Type B pancreatic cell (in vitro differentiated cells): ENCODE measurements at regions not wholly inside any gene's neighbourhood (a gene's known extent, or its start where the extent isn't known, plus 50 kb on each side); places are given as distances from the start of the nearest gene placed in this dataset.
"Not testable (repeated sequence)": the region's sequence is repeated elsewhere in the genome, so short reads cannot be mapped to it uniquely, and the experiment has no call there.

Source experiments
- DNase-seq: peaks from one replicate; pipeline ENCODE4 v3.0.0; 2021; ENCODE audit warnings: mixed read lengths; ENCODE audit not compliant: unreplicated experiment; ENCODE audit errors: extremely low spot score
- H3K27ac Mint-ChIP-seq: 2 replicates; pipeline ENCODE4 v1.8.0; 2021; ENCODE audit warnings: mild to moderate bottlenecking, mixed read lengths
- H3K27me3 Mint-ChIP-seq: 2 replicates; pipeline ENCODE4 v1.8.0; 2021; ENCODE audit warnings: mixed read lengths
- H3K36me3 Mint-ChIP-seq: 2 replicates; pipeline ENCODE4 v1.8.0; 2021; ENCODE audit warnings: mixed read lengths
- H3K4me1 Mint-ChIP-seq: one replicate; pipeline ENCODE4 v1.8.0; 2021; ENCODE audit warnings: mixed read lengths; ENCODE audit not compliant: unreplicated experiment
- H3K4me3 Mint-ChIP-seq: 2 replicates; pipeline ENCODE4 v1.8.0; 2021; ENCODE audit warnings: mild to moderate bottlenecking, mixed read lengths
- H3K9me3 Mint-ChIP-seq: 2 replicates; pipeline ENCODE4 v1.8.0; 2021; ENCODE audit warnings: mixed read lengths
- TF ChIP-seq, protein P1 (sequence below): fragments of 200-600 bp; sonication (generic); conservative IDR thresholded peaks from 2 replicates; pipeline ENCODE4 v1.5.0; 2021; ENCODE audit warnings: antibody characterized with exemption, mild to moderate bottlenecking

DNA sequence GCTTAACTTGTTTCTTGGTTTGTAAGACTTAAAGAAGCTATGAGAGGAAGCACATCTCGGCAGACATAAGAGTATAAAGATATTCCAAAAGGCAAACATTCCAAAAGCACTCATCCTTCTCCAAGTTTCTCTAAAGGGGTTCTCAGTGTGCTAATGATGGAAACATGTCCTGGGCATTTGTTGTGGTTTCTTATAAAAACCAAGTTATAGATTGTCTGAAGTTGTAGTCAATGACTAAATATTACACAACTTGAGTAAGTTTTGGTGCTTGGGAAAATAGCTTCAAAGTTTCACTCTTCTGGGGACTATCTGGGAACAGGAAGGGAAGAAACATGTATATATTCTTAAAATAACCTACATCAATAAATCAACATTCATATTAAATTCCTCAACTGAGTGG is 128.3 kb upstream of the TBX18 start:
- H3K27ac Mint-ChIP-seq: no peak overlapping the region
- H3K36me3 Mint-ChIP-seq: no peaks in the 10 kb centered on the region
- H3K27me3 Mint-ChIP-seq: no peaks in the 10 kb centered on the region
- TF ChIP-seq, protein P1, sequence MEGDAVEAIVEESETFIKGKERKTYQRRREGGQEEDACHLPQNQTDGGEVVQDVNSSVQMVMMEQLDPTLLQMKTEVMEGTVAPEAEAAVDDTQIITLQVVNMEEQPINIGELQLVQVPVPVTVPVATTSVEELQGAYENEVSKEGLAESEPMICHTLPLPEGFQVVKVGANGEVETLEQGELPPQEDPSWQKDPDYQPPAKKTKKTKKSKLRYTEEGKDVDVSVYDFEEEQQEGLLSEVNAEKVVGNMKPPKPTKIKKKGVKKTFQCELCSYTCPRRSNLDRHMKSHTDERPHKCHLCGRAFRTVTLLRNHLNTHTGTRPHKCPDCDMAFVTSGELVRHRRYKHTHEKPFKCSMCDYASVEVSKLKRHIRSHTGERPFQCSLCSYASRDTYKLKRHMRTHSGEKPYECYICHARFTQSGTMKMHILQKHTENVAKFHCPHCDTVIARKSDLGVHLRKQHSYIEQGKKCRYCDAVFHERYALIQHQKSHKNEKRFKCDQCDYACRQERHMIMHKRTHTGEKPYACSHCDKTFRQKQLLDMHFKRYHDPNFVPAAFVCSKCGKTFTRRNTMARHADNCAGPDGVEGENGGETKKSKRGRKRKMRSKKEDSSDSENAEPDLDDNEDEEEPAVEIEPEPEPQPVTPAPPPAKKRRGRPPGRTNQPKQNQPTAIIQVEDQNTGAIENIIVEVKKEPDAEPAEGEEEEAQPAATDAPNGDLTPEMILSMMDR: no peak
- no peaks in the 10 kb centered on the region for H3K9me3 Mint-ChIP-seq
- DNase-seq: no peak
- no peaks in the 10 kb centered on the region for H3K4me1 Mint-ChIP-seq
- H3K4me3 Mint-ChIP-seq: no peak overlapping the region

DNA sequence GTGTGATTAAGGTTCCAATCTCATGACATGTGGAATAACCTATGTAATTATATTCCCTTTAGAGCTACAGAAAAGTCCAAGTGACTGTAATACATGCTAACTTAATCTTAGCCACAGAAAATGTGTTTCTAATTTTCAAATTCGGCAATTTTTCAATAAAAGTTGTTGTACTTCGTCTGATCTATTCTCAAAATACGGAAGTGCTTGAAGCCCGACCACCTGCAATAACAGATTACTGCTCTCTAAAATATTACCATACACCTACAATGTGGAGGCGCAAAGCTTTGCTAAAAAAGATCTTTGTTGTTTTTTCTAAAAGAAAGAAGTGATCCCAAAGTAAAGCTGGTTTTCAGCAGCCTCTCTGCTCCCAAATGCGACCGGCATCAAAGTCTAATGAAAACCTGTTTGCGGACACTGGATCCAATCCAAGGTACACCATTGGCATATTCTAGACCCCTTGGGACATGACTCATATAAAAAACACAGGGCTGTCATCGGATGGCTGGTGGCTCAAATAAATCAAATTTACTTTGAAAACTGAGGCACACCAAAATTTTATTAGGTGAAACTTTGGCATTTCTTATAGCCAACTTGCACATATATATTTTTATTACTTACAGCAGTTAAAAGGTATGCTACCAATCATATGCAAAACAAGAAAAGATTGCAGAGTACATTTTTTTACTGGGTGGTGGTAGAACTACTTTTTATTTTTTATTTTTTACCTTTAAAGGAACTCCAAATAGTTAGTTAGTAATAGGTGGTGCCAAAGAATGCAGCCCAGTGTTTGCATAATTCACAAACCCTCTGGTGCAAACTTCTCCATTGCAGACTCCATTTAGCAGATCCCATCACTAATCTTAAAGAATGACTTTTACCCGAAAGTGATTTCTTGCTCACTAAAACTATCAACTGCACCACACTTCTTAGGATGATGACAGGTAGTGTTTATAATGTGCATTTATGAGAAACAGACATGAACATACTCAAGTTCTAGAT is 118.7 kb upstream of the TBX18 start:
- no peaks in the 10 kb centered on the region for H3K9me3 Mint-ChIP-seq
- TF ChIP-seq, protein P1: no peak
- no peaks in the 10 kb centered on the region for H3K27me3 Mint-ChIP-seq

DNA sequence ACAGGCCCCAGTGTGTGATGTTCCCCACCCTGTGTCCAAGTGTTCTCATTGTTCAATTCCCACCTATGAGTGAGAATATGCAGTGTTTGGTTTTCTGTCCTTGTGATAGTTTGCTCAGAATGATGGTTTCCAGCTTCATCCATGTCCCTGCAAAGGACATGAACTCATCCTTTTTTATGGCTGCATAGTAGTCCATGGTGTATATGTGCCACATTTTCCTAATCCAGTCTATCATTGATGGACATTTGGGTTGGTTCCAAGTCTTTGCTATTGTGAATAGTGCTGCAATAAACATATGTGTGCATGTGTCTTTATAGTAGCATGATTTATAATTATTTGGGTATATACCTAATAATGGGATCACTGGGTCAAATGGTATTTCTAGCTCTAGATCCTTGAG is 115.0 kb upstream of the TBX18 start:
- H3K4me3 Mint-ChIP-seq, H3K4me1 Mint-ChIP-seq, H3K9me3 Mint-ChIP-seq, DNase-seq, H3K27me3 Mint-ChIP-seq, H3K36me3 Mint-ChIP-seq, H3K27ac Mint-ChIP-seq: not testable (repeated sequence)

More for the DNA sequence above, 118.7 kb upstream of the TBX18 start:
- Mint-ChIP-seq H3K36me3 (no peaks in the 10 kb centered on the region), H3K27ac (no peak overlapping the region), H3K4me3 (no peak overlapping the region), H3K4me1 (no peaks in the 10 kb centered on the region)
- DNase-seq: no peak

DNA sequence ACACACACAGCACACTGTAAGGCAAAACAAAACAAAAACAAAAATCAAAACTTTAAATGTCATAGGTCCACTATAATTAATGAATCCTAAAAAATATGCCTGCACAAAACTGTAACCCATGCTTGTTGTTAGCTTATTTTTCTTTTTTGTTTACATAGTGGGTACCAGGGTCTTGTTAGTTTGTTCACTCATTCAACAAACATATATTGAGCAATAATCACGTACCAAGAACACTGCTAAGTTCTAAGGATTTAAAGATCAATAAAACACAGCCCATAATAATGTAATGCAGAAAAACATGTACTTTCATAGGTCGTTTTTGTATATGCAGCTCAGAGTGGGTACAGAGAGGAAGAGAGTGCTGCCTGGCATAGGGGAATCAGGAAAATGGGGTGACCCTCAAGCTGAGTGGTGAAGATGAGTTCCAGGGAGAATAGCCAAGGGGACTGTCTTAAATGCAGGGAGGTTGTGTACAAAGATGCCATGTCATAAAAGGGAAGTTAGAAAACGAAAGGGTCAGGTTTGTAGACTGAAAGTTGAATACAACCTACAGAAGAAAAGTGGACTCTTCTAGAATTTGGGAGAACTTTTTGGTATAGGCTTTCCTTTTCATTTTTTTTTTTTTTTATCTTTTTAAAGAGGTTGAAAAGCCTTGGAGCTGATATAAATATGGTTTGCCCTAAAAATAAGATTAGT is 113.3 kb upstream of the TBX18 start:
- no peak overlapping the region for H3K4me3 Mint-ChIP-seq
- no peaks in the 10 kb centered on the region for H3K9me3 Mint-ChIP-seq
- no peak for DNase-seq

DNA sequence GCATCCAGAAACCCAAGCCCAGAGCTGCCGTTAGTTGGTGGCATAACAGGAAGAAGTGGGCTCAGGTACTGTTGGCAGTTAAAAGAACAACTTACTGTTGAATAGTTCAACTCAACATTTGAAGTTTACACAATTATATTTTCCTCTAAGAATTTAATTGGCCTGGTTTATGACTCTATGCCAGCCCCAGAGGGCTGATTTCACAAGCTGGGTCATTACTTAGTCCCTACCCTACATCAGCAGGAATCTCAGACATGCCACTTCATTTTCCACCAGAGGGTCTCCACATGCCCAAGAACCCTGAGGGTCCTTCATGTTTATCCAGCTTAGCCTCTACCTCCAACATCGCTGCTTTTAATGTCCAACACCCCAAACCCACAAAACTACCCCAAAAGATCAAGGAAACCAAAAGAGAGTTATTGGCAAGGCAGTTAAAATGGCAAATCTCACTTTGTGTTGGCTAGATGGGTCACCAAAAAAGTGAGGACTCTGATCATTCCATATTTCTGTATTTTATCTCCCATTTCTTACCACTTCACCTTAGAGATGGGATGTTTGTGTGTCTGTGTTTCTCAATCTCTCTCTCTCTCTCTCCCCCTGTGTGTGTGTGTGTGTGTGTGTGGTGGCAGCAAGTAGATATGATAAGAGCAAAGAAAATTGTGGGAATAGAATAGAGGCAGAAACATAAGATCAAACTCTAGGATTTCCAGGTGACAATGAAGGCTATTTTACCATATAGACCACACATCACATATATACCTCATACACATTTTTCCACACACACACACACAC is 112.5 kb upstream of the TBX18 start:
- no peaks in the 10 kb centered on the region for H3K9me3 Mint-ChIP-seq
- DNase-seq: no peak
- no peak overlapping the region for H3K4me3 Mint-ChIP-seq
- H3K27ac Mint-ChIP-seq: no peak overlapping the region
- TF ChIP-seq, protein P1: no peak
- H3K36me3 Mint-ChIP-seq: no peaks in the 10 kb centered on the region
- no peaks in the 10 kb centered on the region for H3K4me1 Mint-ChIP-seq
- H3K27me3 Mint-ChIP-seq: no peaks in the 10 kb centered on the region

More for the DNA sequence above, 113.3 kb upstream of the TBX18 start:
- TF ChIP-seq, protein P1: no peak
- Mint-ChIP-seq H3K36me3 (no peaks in the 10 kb centered on the region), H3K27ac (no peak overlapping the region), H3K27me3 (no peaks in the 10 kb centered on the region), H3K4me1 (no peaks in the 10 kb centered on the region)
